ENCODE measurements at regions not wholly inside any gene's neighbourhood (a gene's known extent, or its start where the extent isn't known, plus 50 kb on each side); places are given as distances from the start of the nearest gene placed in this dataset.

- Mint-ChIP-seq H3K4me3 (no peak overlapping the region), H3K36me3 (ENCODE audit: low read depth) (no peaks in the 10 kb centered on the region), H3K9me3 (no peaks in the 10 kb centered on the region), H3K27me3 (ENCODE audit: low read depth) (no peaks in the 10 kb centered on the region), H3K4me1 (ENCODE audit: low read depth) (no peaks in the 10 kb centered on the region), H3K27ac (no peak overlapping the region)
These were observed 204.7 kb upstream of the S100G start for GRCh38 chrX:16445166-16445752.

- H3K36me3 Mint-ChIP-seq (ENCODE audit: low read depth), result no peaks in the 10 kb centered on the region
- no peaks in the 10 kb centered on the region for H3K9me3 Mint-ChIP-seq
- H3K27me3 Mint-ChIP-seq (ENCODE audit: low read depth), result no peaks in the 10 kb centered on the region
- peaks cover 2% of the 10 kb centered on the region for H3K4me1 Mint-ChIP-seq (ENCODE audit: low read depth)
- no peak overlapping the region for H3K4me3 Mint-ChIP-seq
- H3K27ac Mint-ChIP-seq, result no peak overlapping the region
These were observed 198.6 kb upstream of the S100G start for GRCh38 chrX:16451334-16451733.

GRCh38 chrX:16454926-16455325, 195.0 kb upstream of the S100G start:
- H3K4me3 Mint-ChIP-seq, result no peak overlapping the region
- H3K27ac Mint-ChIP-seq, result no peak overlapping the region
- H3K36me3 Mint-ChIP-seq (ENCODE audit: low read depth), result no peaks in the 10 kb centered on the region
- peaks cover 2% of the 10 kb centered on the region for H3K4me1 Mint-ChIP-seq (ENCODE audit: low read depth)
- H3K27me3 Mint-ChIP-seq (ENCODE audit: low read depth), result no peaks in the 10 kb centered on the region
- H3K9me3 Mint-ChIP-seq, result no peaks in the 10 kb centered on the region

GRCh38 chrX:16457239-16457638, 192.7 kb upstream of the S100G start:
- H3K27me3 Mint-ChIP-seq (ENCODE audit: low read depth), result no peaks in the 10 kb centered on the region
- H3K4me1 Mint-ChIP-seq (ENCODE audit: low read depth), result no peaks in the 10 kb centered on the region
- no peaks in the 10 kb centered on the region for H3K36me3 Mint-ChIP-seq (ENCODE audit: low read depth)
- no peak overlapping the region for H3K27ac Mint-ChIP-seq
- H3K4me3 Mint-ChIP-seq, result no peak overlapping the region
- H3K9me3 Mint-ChIP-seq, result no peaks in the 10 kb centered on the region

GRCh38 chrX:16458208-16458607, 191.8 kb upstream of the S100G start:
- no peaks in the 10 kb centered on the region for H3K36me3 Mint-ChIP-seq (ENCODE audit: low read depth)
- H3K9me3 Mint-ChIP-seq, result no peaks in the 10 kb centered on the region
- H3K4me1 Mint-ChIP-seq (ENCODE audit: low read depth), result no peaks in the 10 kb centered on the region
- no peak overlapping the region for H3K4me3 Mint-ChIP-seq
- no peak overlapping the region for H3K27ac Mint-ChIP-seq
- no peaks in the 10 kb centered on the region for H3K27me3 Mint-ChIP-seq (ENCODE audit: low read depth)

GRCh38 chrX:16459008-16459407, 190.9 kb upstream of the S100G start:
- Mint-ChIP-seq H3K27ac (no peak overlapping the region), H3K9me3 (no peaks in the 10 kb centered on the region)

GRCh38 chrX:16461968-16462367, 188.0 kb upstream of the S100G start:
- no peak overlapping the region for H3K27ac Mint-ChIP-seq
- H3K9me3 Mint-ChIP-seq, result no peaks in the 10 kb centered on the region
- H3K4me3 Mint-ChIP-seq, result no peak overlapping the region
- no peaks in the 10 kb centered on the region for H3K4me1 Mint-ChIP-seq (ENCODE audit: low read depth)
- H3K36me3 Mint-ChIP-seq (ENCODE audit: low read depth), result no peaks in the 10 kb centered on the region
- no peaks in the 10 kb centered on the region for H3K27me3 Mint-ChIP-seq (ENCODE audit: low read depth)

More at GRCh38 chrX:16459008-16459407, 190.9 kb upstream of the S100G start:
- H3K4me1 Mint-ChIP-seq (ENCODE audit: low read depth), result no peaks in the 10 kb centered on the region
- H3K4me3 Mint-ChIP-seq, result no peak overlapping the region
- no peaks in the 10 kb centered on the region for H3K36me3 Mint-ChIP-seq (ENCODE audit: low read depth)
- H3K27me3 Mint-ChIP-seq (ENCODE audit: low read depth), result no peaks in the 10 kb centered on the region

- Mint-ChIP-seq H3K27me3 (ENCODE audit: low read depth) (no peaks in the 10 kb centered on the region), H3K27ac (no peak overlapping the region), H3K9me3 (no peaks in the 10 kb centered on the region), H3K4me3 (no peak overlapping the region), H3K4me1 (ENCODE audit: low read depth) (no peaks in the 10 kb centered on the region), H3K36me3 (ENCODE audit: low read depth) (no peaks in the 10 kb centered on the region)
These were observed 187.0 kb upstream of the S100G start for GRCh38 chrX:16462912-16463311.

GRCh38 chrX:16464369-16464768, 185.6 kb upstream of the S100G start:
- Mint-ChIP-seq H3K27ac (no peak overlapping the region), H3K4me3 (no peak overlapping the region), H3K27me3 (ENCODE audit: low read depth) (no peaks in the 10 kb centered on the region), H3K9me3 (no peaks in the 10 kb centered on the region), H3K36me3 (ENCODE audit: low read depth) (no peaks in the 10 kb centered on the region), H3K4me1 (ENCODE audit: low read depth) (no peaks in the 10 kb centered on the region)

- H3K36me3 Mint-ChIP-seq (ENCODE audit: low read depth), result no peaks in the 10 kb centered on the region
- no peaks in the 10 kb centered on the region for H3K27me3 Mint-ChIP-seq (ENCODE audit: low read depth)
- H3K4me3 Mint-ChIP-seq, result no peak overlapping the region
- H3K27ac Mint-ChIP-seq, result no peak overlapping the region
- no peaks in the 10 kb centered on the region for H3K9me3 Mint-ChIP-seq
- H3K4me1 Mint-ChIP-seq (ENCODE audit: low read depth), result no peaks in the 10 kb centered on the region
These were observed 184.7 kb upstream of the S100G start for GRCh38 chrX:16465081-16465876.

GRCh38 chrX:16466640-16467432, 183.1 kb upstream of the S100G start:
- Mint-ChIP-seq H3K27ac (no peak overlapping the region), H3K36me3 (ENCODE audit: low read depth) (no peaks in the 10 kb centered on the region), H3K9me3 (no peaks in the 10 kb centered on the region), H3K4me1 (ENCODE audit: low read depth) (no peaks in the 10 kb centered on the region), H3K27me3 (ENCODE audit: low read depth) (no peaks in the 10 kb centered on the region), H3K4me3 (no peak overlapping the region)

GRCh38 chrX:16469870-16470269, 180.1 kb upstream of the S100G start:
- no peaks in the 10 kb centered on the region for H3K27me3 Mint-ChIP-seq (ENCODE audit: low read depth)
- H3K9me3 Mint-ChIP-seq, result no peaks in the 10 kb centered on the region
- H3K4me3 Mint-ChIP-seq, result no peak overlapping the region
- no peaks in the 10 kb centered on the region for H3K36me3 Mint-ChIP-seq (ENCODE audit: low read depth)
- H3K4me1 Mint-ChIP-seq (ENCODE audit: low read depth), result peaks cover 5% of the 10 kb centered on the region
- H3K27ac Mint-ChIP-seq, result no peak overlapping the region

- H3K4me1 Mint-ChIP-seq (ENCODE audit: low read depth), result peaks cover 5% of the 10 kb centered on the region
- no peak overlapping the region for H3K4me3 Mint-ChIP-seq
- no peaks in the 10 kb centered on the region for H3K27me3 Mint-ChIP-seq (ENCODE audit: low read depth)
- no peak overlapping the region for H3K27ac Mint-ChIP-seq
- no peaks in the 10 kb centered on the region for H3K9me3 Mint-ChIP-seq
- H3K36me3 Mint-ChIP-seq (ENCODE audit: low read depth), result no peaks in the 10 kb centered on the region
These were observed 177.6 kb upstream of the S100G start for GRCh38 chrX:16472345-16472744.

- H3K36me3 Mint-ChIP-seq (ENCODE audit: low read depth), result no peaks in the 10 kb centered on the region
- H3K9me3 Mint-ChIP-seq, result no peaks in the 10 kb centered on the region
- H3K27ac Mint-ChIP-seq, result no peak overlapping the region
- H3K4me3 Mint-ChIP-seq, result no peak overlapping the region
- no peaks in the 10 kb centered on the region for H3K27me3 Mint-ChIP-seq (ENCODE audit: low read depth)
- peaks cover 6% of the 10 kb centered on the region for H3K4me1 Mint-ChIP-seq (ENCODE audit: low read depth)
These were observed 175.4 kb upstream of the S100G start for GRCh38 chrX:16474511-16474910.

- no peaks in the 10 kb centered on the region for H3K27me3 Mint-ChIP-seq (ENCODE audit: low read depth)
- H3K4me3 Mint-ChIP-seq, result no peak overlapping the region
- peaks cover 6% of the 10 kb centered on the region for H3K4me1 Mint-ChIP-seq (ENCODE audit: low read depth)
- H3K36me3 Mint-ChIP-seq (ENCODE audit: low read depth), result no peaks in the 10 kb centered on the region
- no peaks in the 10 kb centered on the region for H3K9me3 Mint-ChIP-seq
- no peak overlapping the region for H3K27ac Mint-ChIP-seq
These were observed 173.9 kb upstream of the S100G start for GRCh38 chrX:16476009-16476408.
